ENCODE measurements at regions not wholly inside any gene's neighbourhood (a gene's known extent, or its start where the extent isn't known, plus 50 kb on each side); places are given as distances from the start of the nearest gene placed in this dataset.
"Not testable (repeated sequence)": the region's sequence is repeated elsewhere in the genome, so short reads cannot be mapped to it uniquely, and the experiment has no call there.

GRCh38 chr16:7946142-7946541, 613.5 kb downstream of the RBFOX1 start:
- DNase-seq: no peak

GRCh38 chr16:7938175-7938574, 605.5 kb downstream of the RBFOX1 start:
- DNase-seq: no peak

DNA sequence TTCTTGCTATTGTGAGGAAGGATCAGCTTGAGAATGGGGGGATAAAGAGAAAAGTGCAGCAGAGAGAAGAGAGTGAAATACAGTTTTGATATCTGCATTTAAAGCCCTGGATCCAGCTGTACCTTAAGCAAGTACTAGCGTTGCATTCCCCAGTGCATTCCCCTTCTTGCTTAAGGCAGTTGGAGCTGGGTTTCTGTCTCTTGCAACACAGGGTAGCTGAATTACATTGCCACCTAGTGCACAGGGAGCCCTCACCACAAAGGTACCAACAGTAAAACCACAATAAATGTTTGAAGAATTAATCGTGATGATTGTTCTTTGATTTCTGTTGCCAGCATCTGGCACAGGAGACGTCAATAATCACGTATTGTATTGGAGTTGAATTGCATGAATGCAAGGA, 588.7 kb downstream of the RBFOX1 start:
- DNase-seq: no peak

DNA sequence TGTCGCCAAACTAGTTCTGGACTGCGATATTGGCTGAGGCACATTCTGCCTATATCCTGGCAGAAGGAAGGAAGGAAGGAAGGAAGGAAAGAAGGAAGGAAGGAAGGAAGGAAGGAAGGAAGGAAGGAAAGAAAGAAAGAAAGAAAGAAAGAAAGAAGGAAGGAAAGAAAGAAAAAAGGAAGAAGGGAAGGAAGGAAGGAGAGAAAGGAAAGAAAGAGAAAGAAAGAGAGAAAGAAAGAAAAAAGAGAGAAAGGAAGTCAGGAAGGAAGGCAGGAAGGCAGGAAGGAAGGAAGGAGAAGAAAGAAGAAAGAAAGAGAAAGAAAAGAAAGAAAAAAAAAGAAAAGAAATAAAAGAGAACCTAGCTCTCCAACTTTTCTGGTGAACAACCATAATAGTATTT, 587.1 kb downstream of the RBFOX1 start:
- no peak for DNase-seq

DNA sequence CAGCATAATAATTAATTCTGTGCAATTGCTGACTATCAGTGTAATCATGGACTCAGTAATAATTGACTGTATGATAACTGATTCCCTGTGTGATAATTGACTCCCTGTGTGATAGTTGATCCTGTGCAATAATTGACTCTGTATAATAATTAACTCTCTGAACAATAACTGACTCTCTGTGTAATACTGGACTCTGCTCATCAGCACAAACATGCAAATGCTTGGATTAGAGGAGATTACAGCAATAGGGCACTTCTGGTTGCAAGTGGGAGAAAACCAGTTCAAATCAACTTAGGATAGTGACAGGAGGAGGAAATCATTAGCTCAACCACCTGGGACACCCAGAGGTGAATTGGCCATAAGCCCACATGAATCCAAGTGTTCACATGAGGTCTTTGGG, 582.1 kb downstream of the RBFOX1 start:
- DNase-seq: no peak

DNA sequence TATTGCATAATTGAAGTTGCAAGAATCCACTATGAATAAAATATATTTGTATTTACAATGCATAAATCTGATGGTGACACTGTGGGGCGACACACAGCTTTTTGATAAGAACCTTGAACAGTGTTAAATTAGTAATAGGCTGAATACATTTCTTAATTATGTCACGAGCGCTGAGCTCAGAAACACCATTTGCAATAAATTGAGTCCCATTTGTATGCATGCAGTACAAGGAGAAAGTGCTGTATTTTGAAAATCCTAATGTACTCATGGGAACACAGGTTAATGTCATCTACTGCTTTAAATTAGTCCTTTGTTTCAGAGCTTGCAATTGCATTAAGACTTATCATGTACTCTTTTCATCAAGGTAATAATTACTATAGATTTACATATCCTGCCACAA, 579.5 kb downstream of the RBFOX1 start:
- no peak for DNase-seq

DNA sequence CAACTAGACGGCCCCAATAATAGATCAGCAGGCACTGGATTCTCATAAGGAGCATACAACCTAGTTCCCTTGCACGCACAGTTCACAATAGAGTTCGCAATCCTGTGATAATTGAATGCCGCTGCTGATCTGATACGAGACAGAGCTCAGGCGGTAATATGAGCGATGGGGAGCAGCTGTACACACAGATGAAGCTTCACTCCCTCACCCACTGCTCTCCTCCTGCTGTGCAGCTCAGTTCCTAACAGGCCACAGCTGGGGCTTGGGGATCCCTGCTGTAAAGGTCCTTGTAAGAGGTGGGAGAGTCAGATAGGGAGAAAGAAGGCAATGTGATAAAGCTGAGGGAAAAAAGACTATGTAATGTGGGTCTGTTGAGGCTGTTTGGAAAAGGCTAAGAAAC, 577.5 kb downstream of the RBFOX1 start:
- no peak for DNase-seq

DNA sequence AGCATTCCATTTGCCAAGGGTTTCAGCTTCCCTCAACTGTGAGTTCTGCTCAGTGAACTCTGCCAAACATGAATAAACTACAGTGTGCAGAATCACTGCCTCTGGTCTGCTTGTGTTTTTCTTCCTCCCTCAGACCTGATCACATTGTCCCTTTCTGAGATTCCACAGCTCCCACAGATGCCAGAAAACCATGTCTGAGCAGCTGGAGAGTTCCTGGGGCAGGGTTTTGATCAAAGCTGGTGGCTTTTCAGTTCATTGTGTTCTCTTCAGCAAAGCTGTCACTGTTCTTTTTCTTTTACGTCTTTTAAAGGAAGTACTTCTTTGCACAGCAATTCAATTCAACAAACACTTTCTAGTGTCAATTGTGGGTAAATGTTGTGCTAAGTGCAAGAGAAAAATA, 555.8 kb downstream of the RBFOX1 start:
- peak in 1 of 2 donors; percentile 12 for DNase-seq

DNA sequence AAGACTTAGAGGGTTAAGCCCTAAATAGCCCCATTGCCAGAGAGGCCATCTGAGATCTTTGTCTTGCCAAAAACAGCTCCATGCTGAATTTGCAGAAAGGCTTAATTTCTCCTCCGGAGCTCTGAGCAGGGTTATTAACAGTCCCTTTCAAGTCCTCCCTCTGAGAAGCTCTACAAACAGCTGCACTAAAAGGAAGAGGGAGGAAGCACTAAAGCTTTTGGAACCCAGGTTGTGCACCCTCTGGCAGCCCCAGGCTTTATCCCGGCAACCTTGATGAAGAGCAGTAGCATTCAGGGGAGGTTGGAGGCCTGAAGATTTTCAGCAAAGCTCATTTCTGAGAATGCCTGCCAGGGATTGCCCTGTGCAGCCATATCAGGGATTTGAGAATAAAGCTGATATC, 554.7 kb downstream of the RBFOX1 start:
- DNase-seq: no peak

DNA sequence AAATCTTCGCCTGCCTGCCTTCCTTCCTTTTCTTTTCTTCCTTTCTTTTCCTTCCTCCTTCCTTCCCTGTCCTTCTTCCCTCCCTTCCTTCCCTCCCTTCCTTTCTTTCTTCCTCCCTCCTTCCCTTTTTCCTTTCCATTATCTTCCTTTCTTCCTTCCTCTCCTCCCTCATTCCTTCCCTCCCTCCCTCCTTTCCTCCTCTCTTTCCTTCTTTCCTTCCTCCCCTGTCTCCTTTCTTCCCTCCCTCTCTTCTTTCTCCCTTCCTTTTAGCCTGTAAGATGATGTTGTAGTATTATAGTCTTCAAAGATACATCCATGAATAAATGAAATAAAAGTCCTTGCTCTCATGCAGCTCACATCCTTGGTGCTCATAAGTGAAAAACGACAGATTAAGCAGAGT, 539.3 kb downstream of the RBFOX1 start:
- no peak for DNase-seq

DNA sequence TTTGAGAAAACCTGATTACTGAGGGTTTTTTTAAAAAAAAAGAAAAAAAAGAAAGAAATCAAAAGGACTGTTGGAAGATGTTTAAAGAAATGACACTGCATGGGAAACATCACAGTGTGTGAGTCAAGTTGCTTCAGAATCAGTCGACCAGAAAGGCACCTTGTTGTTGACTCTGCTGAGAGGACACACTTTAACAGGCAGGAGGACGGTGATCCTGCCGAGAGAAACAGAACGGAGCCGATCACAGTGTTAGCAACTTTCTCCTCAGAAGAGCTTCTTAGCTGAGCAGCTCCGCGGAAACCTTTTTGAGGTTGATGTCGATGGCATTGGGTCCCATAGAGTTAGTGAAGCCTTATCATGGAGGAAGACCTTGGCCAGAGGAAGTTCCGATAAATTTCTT, 538.7 kb downstream of the RBFOX1 start:
- no peak for DNase-seq

DNA sequence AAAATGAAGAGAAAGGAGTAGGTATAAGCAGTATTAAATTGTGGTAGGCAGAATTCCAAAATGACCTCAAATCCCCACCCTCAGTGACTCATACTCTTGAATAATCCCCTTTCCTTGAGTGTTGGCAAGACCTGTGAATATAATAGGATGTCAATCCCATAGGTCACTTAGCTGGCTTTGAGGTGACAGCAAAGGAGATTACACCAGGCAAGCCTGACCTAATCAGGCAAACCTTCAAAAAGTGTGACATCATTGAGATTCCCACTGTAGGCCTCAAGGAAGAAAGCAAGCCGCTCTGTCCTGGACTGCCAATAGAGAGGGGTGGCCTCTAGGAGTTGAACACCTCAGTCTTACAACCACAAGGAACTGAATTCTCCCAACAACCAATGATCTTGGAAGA, 535.2 kb downstream of the RBFOX1 start:
- no peak for DNase-seq

GRCh38 chr16:7866144-7866543, 533.5 kb downstream of the RBFOX1 start:
- no peak for DNase-seq

DNA sequence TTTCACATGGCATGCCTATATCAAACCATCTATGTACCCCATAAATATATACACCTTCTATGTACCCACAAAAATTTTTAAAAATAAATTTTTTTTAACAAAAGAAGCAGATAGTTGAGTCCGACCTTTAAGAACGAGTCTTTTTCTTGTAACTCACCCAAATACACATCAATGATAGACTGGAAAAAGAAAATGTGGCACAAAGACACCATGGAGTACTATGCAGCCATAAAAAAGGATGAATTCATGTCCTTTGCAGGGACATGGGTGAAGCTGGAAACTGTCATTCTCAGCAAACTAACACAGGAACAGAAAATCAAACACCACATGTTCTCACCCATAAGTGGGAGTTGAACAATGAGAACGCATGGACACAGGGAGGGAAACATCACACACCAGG, 532.7 kb downstream of the RBFOX1 start:
- not testable (repeated sequence) for DNase-seq

- no peak for DNase-seq
Measured at GRCh38 chr16:7861891-7862582, 529.4 kb downstream of the RBFOX1 start.

DNA sequence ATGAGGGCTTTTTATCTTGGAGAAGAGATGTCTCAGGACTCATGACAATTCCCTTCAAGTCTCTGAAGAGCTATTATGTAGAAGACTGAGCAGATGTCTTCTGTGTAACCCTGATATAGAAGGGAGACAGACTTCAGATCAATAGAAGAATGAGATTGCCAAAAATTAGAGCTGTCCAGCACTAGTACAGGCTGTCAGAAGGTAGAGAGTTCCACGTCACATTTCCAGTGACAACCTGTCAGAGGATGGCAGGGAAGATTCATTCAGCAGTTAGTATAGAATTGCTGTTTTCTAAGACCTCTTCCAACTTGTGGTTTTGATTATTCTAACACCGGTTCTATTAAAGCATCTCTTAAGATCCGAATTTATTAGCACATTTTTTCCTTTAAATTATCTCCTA, 520.6 kb downstream of the RBFOX1 start:
- DNase-seq: no peak

GRCh38 chr16:7849841-7850240, 517.2 kb downstream of the RBFOX1 start:
- DNase-seq: no peak

- no peak for DNase-seq
Measured at GRCh38 chr16:7843261-7843660, 510.6 kb downstream of the RBFOX1 start.

DNA sequence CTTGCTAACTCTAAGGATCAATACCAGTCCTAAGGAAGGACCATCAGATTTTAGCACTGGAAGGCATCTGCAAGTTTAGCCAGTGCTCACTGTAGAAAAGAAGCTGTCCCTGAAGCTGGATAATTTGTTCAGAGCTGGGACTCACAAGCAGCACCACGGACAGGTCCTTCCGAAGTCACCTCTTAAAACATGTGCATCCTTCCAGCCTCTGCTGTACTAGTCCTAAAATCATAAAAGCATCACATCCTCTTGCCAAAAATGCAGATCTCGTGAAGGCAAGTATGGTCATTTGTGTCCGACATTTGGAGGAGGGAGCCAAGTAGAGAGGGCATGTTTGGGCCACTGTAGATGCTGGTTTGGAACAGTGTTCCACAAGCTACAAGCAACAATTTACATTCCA, 506.9 kb downstream of the RBFOX1 start:
- no peak for DNase-seq

DNA sequence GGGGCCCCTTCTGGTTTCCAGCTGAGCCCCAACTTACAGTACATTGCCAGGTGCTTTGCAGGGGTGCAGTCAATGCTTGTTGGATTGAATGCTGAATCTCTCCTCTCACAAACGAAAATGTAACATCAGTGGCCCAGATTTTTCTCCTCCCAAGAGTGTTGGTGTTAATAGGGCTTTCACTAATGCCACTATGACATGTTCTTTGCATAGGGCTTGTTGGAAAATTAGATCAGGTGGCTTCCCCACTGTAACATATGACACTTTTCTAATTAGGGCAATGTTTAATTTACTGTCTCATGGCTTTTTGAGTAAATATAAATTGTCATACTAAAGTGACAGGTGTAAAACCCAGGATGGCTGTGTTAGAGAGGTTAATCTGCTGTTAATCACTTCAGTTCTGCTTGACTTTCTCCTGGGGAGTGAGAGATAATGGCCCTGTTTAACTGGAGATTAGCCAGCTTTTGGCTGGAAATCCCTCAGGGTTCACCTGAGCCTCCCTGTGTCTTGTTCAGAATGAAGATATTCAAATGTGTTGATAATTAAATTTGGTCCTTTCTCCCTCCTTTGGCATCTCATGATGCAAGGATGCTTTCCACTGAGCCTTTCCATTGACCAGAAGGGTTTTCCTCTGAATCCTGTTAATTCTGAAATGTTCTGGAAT, 502.3 kb downstream of the RBFOX1 start:
- no peak for DNase-seq

- DNase-seq: no peak
Measured at GRCh38 chr16:7820816-7821215, 488.2 kb downstream of the RBFOX1 start.

DNA sequence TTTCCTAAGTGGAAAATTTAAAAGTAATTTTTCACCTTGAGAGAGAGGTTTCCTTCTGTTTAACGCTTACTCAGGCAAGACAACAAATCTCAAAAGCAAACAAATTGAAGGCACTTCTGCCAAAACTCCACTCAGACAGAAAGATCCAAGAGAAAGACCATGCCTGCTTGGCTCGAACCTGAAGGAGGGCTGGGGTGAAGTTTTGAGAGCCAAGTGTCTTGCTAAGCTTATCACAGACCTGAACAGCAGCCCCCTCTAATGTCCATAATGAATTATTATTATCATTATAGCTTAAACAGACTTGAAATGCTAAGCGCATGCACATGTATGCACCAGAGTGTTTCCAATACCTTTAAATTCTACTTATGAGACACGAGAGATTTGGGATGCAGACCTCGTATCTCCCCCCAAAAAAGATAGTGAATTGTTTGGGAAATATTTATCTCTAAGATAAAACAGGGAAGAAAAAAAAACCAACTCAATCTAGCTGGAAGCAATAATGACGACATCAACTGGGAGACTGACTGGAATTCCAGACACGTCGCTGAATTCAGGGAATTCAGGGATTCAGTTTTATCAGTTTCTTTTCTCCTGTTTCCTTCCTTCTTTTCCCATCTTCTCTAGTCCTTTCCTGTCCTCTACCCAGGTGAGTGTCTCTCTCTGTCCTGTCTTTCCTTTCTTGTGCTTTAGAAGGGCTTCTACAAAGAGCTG, 473.2 kb downstream of the RBFOX1 start:
- no peak for DNase-seq

DNA sequence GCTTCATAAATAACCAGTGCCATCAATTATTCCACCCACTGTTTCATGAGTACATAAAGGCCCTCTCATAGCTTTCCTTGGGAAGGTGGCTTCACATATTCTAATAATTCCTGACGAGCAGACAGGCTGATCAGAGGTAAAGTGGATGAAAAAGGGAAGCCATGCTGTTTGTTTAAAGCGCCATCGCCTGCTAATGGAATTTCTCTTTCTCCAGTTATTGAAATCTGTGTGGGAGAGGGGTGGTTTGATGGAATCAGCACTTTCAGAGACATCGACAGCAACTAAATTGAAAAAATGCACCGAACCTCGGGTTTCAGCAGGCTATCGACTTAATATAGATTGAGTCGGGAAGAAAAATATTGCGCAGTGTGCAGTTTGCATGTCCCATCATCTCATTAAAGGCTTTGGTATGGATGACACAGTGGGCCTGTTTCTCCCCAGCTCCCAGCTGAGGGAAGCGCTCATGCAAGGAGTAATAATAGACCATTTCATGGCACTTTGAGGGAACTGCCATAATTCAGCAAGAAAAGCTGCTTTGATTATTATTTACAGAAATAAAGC, 472.1 kb downstream of the RBFOX1 start:
- DNase-seq: no peak

DNA sequence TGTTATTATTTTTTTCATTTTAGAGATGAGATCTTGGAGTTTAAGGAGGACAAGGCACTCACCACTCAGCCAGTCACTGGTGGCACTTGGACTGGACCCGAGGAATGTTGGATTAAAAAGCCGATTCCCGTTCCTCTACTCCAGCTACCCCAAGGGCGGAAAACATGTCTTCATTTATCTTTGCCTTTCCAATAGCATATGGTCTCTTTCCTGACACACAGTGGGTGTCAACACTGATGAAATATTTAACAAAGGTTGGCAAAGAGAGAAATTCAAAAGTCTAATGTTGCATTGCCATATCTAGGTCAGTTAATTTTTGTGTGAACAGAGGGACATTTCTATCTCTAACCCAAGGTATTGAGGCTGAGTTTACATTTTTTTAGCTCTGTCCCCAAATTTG, 459.7 kb downstream of the RBFOX1 start:
- no peak for DNase-seq

Measured in hippocampal formation (tissue), 2 donors.